NT2/D1 (cell line): ENCODE measurements at regions not wholly inside any gene's neighbourhood (a gene's known extent, or its start where the extent isn't known, plus 50 kb on each side); places are given as distances from the start of the nearest gene placed in this dataset.

Source experiments
- SUZ12 ChIP-seq: IDR thresholded peaks from 2 replicates; pipeline ENCODE4 v1.6.1; 2011; ENCODE audit not compliant: insufficient read length, insufficient read depth; ENCODE audit errors: extremely low read depth
- YY1 ChIP-seq: IDR thresholded peaks from 2 replicates; pipeline ENCODE4 v1.6.1; 2011; ENCODE audit not compliant: insufficient read length, insufficient read depth
- ZNF274 ChIP-seq: IDR thresholded peaks from 2 replicates; pipeline ENCODE4 v1.6.1; 2011; ENCODE audit warnings: mild to moderate bottlenecking, low read depth, low read length

GRCh38 chr7:121555558-121555957, 159.4 kb upstream of the FAM3C start:
- TF ChIP-seq ZNF274 (no peak), SUZ12 (no peak), YY1 (no peak)
